ENCODE measurements at regions not wholly inside any gene's neighbourhood (a gene's known extent, or its start where the extent isn't known, plus 50 kb on each side); places are given as distances from the start of the nearest gene placed in this dataset.
"Not testable (repeated sequence)": the region's sequence is repeated elsewhere in the genome, so short reads cannot be mapped to it uniquely, and the experiment has no call there.

- TF ChIP-seq CTCF (IDR thresholded peaks at IDR 0.05), result no peak
- no peak for TF ChIP-seq ZFX (IDR thresholded peaks at IDR 0.05; ENCODE audit: borderline replicate concordance)
- no peak overlapping the region for H3K27ac ChIP-seq
These were observed 251.0 kb downstream of the LRRC70 start for GRCh38 chr5:62829604-62829986.

GRCh38 chr5:62828742-62829603 lies 250.4 kb downstream of the LRRC70 start:
- no peak overlapping the region for H3K27ac ChIP-seq
- TF ChIP-seq ZFX (IDR thresholded peaks at IDR 0.05; ENCODE audit: borderline replicate concordance) (no peak), CTCF (IDR thresholded peaks at IDR 0.05) (no peak)

GRCh38 chr5:62825623-62826220 lies 247.1 kb downstream of the LRRC70 start:
- no peak overlapping the region for H3K27ac ChIP-seq
- no peak for TF ChIP-seq CTCF (IDR thresholded peaks at IDR 0.05)
- TF ChIP-seq ZFX (IDR thresholded peaks at IDR 0.05; ENCODE audit: borderline replicate concordance), result no peak

GRCh38 chr5:62824936-62825335 lies 246.3 kb downstream of the LRRC70 start:
- H3K27ac ChIP-seq, result no peak overlapping the region
- TF ChIP-seq CTCF (IDR thresholded peaks at IDR 0.05) (no peak), ZFX (IDR thresholded peaks at IDR 0.05; ENCODE audit: borderline replicate concordance) (no peak)

GRCh38 chr5:62817043-62817442 lies 238.4 kb downstream of the LRRC70 start:
- H3K27ac ChIP-seq, result not testable (repeated sequence)
- TF ChIP-seq CTCF (IDR thresholded peaks at IDR 0.05), result peak; percentile 35

- TF ChIP-seq ZFX (IDR thresholded peaks at IDR 0.05; ENCODE audit: borderline replicate concordance), result no peak
- no peak for TF ChIP-seq CTCF (IDR thresholded peaks at IDR 0.05)
- H3K27ac ChIP-seq, result no peak overlapping the region
These were observed 236.4 kb downstream of the LRRC70 start for GRCh38 chr5:62814991-62815390.

- H3K27ac ChIP-seq, result no peak overlapping the region
- TF ChIP-seq CTCF (IDR thresholded peaks at IDR 0.05), result no peak
- no peak for TF ChIP-seq ZFX (IDR thresholded peaks at IDR 0.05; ENCODE audit: borderline replicate concordance)
These were observed 234.1 kb downstream of the LRRC70 start for GRCh38 chr5:62812621-62813255.

- not testable (repeated sequence) for H3K27ac ChIP-seq
These were observed 226.2 kb downstream of the LRRC70 start for GRCh38 chr5:62804819-62805218.

Data from 22Rv1 (cell line).